GM12874 (cell line): ENCODE measurements at regions not wholly inside any gene's neighbourhood (a gene's known extent, or its start where the extent isn't known, plus 50 kb on each side); places are given as distances from the start of the nearest gene placed in this dataset.

Experiments
- TF ChIP-seq, protein P1 (sequence below): IDR thresholded peaks from 2 replicates; pipeline ENCODE4 v1.5.1; 2011; ENCODE audit warnings: low read depth, mild to moderate bottlenecking, control low read depth, low read length, moderate library complexity; ENCODE audit not compliant: insufficient read depth

DNA sequence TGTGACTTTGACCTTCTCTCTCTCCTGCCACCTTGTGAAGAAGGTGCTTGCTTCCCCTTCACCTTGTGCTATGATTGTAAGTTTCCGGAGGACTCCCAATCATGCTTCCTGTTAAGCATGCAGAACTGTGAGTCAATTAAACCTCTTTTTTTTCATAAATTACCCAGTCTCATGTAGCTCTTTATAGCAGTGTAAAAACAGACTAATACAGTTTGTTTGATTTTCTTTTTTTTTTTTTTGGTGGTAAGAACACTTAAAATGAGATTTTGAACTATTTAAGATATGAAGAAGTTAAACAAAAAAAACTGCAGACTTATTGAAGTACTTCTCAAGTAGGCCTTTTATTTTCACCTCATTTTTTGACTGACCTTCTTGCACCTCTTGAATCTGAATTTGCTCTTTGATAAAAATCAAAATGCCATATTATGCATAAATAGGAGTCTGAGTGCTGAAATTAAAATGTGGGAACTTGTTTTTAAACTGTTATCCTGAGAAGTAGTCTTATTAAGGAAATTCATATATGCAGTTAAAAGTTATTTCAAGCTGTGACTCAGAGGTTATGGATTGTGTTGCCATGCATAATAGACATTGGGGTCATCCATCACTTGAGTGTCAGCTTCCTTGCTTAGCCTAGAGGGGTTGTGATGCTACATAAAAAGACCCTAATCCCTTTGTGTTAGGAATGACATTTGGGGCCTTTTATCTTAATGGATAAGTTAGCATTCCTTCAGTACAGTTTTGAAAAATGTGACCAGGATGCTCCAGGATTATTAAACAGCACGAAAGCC, 447.9 kb upstream of the FKBP1C start:
- TF ChIP-seq, protein P1, sequence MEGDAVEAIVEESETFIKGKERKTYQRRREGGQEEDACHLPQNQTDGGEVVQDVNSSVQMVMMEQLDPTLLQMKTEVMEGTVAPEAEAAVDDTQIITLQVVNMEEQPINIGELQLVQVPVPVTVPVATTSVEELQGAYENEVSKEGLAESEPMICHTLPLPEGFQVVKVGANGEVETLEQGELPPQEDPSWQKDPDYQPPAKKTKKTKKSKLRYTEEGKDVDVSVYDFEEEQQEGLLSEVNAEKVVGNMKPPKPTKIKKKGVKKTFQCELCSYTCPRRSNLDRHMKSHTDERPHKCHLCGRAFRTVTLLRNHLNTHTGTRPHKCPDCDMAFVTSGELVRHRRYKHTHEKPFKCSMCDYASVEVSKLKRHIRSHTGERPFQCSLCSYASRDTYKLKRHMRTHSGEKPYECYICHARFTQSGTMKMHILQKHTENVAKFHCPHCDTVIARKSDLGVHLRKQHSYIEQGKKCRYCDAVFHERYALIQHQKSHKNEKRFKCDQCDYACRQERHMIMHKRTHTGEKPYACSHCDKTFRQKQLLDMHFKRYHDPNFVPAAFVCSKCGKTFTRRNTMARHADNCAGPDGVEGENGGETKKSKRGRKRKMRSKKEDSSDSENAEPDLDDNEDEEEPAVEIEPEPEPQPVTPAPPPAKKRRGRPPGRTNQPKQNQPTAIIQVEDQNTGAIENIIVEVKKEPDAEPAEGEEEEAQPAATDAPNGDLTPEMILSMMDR, result no peak

DNA sequence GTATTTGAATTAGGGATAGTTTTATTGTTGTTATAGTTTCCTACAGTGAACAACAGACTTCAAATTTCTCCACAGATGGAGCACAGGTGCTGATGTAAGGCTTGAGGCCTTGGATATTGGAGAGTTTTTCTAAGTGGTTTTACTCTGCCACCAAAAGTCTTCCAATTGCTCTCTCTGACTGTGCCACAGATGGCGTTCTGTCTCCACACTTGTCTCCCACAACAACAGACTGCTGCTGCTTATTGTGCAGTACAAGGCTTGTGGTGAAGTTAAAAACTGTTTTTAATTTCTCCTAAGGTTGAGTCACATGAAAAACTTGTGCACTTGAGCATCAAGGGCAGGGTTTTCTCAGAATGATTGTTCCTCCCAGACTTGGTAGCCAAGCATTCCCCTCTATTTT, 460.9 kb upstream of the KHDRBS2 start:
- TF ChIP-seq, protein P1, result no peak

DNA sequence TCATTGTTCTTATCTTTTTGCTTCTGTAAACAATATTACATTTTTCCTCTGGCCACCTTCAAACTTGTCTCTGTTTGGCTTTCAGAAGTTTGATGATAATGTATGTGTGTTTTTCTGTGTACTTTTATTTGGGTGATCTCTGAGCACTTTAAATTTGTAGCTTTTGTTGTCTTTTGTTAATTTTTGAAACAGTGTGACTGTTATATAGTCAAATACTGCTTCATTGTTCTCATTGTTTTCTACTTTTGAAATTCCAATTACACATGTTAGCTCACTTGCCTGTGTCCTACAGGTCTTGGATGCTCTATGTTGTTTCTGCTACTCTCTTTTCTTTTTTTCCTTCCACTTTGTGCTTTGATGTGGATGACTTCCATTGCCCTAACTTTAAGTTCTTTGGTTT, 460.1 kb upstream of the KHDRBS2 start:
- TF ChIP-seq, protein P1, result no peak

DNA sequence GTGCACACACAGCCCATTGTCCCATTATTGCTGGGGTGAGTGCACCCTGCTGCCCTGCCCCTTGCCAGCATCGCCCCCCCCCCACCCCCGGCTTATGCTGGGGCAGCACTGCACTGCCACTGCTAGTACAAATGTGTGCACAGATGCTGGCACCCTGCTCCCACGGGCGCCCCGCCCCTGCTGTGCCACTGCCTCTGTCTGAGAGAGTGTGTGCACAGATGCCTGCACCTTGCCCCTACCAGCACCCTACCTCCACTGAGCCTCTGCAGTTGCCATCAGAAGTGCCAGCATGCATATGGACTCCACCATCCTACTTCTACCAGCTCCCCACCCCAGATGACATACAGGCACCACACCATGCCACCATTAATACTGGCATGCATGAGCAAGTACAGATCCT, 454.6 kb upstream of the KHDRBS2 start:
- TF ChIP-seq, protein P1, result no peak

DNA sequence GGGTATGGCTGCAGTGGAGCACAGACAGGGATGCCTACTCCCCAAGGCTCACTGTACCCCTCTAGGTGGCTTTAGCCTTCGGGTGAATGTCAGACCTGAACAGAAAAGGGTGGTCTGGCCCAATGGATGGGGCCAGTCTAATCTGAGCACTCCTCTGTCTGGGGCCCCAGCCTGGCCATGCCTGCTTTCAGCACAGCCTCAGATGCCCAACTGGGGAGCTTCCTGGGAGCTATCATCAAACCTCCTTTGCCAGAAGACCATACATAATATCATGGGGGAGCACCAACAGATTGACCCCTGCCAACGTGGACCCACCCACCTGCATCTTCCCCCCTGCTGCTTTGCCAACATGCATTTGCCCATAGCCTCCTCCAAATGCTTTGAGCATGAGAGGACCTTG, 454.1 kb upstream of the KHDRBS2 start:
- TF ChIP-seq, protein P1, result no peak

DNA sequence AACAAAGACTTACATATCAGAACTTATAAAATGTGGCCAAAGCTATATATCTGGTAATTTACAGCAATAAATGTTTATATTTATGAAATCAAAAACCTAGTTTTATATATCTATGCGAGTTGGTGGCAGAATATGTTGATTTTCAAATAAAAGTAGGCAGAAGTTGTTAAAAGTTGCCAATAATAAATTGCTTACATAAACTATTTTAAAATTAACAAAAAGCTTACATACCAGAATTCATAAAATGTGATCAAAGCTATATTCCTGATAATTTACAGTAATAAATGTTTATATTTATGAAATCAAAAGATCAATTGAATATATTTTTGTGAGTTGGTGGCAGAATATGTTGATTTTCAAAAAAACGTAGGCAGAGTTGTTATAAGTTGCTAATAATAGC, 451.8 kb upstream of the KHDRBS2 start:
- TF ChIP-seq, protein P1, result no peak

DNA sequence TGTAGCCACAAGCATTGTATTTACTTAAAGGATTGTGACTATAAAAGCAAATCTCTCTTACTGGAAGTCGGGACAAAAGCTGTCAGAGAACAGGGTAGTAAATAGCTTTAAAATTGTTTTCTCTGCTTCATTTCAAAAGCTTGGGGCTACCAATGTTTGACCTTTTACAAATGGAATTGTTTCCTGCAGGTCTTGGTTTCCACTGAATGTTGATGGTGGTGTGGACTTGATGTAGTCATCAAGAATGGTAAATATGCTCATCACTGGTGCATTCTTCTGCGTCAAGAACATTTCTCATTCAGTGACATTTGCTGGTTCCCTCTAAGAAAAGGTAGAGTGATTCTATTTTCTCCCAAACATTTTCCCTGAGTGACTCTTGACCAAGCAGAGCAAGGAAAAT, 435.4 kb upstream of the KHDRBS2 start:
- TF ChIP-seq, protein P1, result no peak
